ENCODE measurements at regions not wholly inside any gene's neighbourhood (a gene's known extent, or its start where the extent isn't known, plus 50 kb on each side); places are given as distances from the start of the nearest gene placed in this dataset.

DNA sequence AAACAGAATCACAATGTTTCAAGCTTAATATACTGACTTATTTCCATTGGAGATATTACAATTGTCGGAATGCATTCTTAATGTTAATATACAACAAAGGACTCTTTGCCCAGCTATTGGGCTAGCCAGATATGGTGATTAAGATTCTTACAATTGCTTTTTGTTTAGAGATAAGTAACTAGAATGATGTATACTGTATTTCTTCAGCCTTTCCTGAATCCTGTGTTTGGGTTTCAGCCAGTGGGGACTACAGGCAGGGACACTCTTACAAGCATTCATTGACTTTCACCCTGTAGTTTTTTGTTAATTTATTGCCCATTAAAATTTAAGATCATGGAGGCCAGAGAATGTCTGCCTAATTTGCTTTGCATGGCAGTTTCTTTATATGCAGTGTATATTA is 254.1 kb upstream of the TMEFF2 start (continued):
- no peak for TF ChIP-seq SUPT20H (IDR thresholded peaks at IDR 0.05; ENCODE audit: borderline replicate concordance, control insufficient read depth, low read depth, low read length)

DNA sequence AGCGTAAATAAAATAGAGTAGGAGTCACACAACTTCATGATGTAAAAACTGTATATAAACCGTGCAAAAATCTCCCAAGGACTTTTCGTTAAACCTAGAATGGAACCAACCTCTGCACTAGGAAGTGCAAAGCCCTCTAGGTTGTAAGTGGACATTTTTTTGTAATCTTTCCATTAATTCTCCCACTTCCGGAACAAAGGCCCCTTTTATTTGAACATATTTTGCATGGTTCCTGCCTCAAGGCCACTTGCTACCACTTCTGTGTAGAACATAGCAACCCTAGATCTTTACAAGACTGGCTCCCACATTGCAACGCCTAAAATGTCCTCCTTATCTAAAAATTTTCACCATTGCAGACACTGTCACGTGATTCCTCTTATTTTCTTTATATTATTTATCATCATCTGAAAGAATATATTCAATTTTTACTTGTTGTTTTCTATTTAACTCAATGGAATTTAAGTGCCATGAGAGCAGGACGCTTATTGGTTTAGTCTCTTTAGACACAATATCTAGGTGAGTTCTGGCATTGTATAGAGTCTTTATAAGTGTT is 249.6 kb upstream of the TMEFF2 start:
- RAD21 ChIA-PET (ENCODE audit: unreplicated experiment): no interaction called here

More for the DNA sequence above, 249.6 kb upstream of the TMEFF2 start:
- FAIRE-seq: no peak
- TF ChIP-seq, protein P1, sequence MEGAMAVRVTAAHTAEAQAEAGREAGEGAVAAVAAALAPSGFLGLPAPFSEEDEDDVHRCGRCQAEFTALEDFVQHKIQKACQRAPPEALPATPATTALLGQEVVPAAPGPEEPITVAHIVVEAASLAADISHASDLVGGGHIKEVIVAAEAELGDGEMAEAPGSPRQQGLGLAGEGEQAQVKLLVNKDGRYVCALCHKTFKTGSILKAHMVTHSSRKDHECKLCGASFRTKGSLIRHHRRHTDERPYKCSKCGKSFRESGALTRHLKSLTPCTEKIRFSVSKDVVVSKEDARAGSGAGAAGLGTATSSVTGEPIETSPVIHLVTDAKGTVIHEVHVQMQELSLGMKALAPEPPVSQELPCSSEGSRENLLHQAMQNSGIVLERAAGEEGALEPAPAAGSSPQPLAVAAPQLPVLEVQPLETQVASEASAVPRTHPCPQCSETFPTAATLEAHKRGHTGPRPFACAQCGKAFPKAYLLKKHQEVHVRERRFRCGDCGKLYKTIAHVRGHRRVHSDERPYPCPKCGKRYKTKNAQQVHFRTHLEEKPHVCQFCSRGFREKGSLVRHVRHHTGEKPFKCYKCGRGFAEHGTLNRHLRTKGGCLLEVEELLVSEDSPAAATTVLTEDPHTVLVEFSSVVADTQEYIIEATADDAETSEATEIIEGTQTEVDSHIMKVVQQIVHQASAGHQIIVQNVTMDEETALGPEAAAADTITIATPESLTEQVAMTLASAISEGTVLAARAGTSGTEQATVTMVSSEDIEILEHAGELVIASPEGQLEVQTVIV (IDR thresholded peaks at IDR 0.05; ENCODE audit: borderline replicate concordance, partially characterized antibody): no peak
- TF ChIP-seq, protein P2, sequence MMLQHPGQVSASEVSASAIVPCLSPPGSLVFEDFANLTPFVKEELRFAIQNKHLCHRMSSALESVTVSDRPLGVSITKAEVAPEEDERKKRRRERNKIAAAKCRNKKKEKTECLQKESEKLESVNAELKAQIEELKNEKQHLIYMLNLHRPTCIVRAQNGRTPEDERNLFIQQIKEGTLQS (IDR thresholded peaks at IDR 0.05; ENCODE audit: borderline replicate concordance, extremely low read depth, low read depth, low read length): no peak
- TF ChIP-seq KAT2A (conservative IDR thresholded peaks at IDR 0.05; ENCODE audit: control insufficient read depth, low read depth, low read length): no peak
- no peak for TF ChIP-seq CREB1 (IDR thresholded peaks at IDR 0.05; ENCODE audit: low read depth)
- 2% methylated on average over 7 of the region's 7 CpGs for WGBS (ENCODE audit: insufficient coverage, insufficient replicate concordance, low lambda C conversion rate, missing lambda C conversion rate)
- no peak overlapping the region for H3K9ac ChIP-seq (ENCODE audit: control insufficient read depth, insufficient read depth, low read length)
- H3K9me3 ChIP-seq (replicated peaks; ENCODE audit: control insufficient read depth, insufficient read depth, low read length): no peaks in the 10 kb centered on the region
- no peak overlapping the region for H3K4me3 ChIP-seq
- SMC1A ChIA-PET (ENCODE audit: uncharacterized antibody, unreplicated experiment): no interaction called here
- CTCF ChIA-PET: no interaction called here
- ATAC-seq: no peak
- intact Hi-C loops (cut with micrococcal nuclease; ENCODE audit: unreplicated experiment) (no loop called here), in situ Hi-C loops (cut with MboI) (no loop called here)
- H3K36me3 ChIP-seq (ENCODE audit: control insufficient read depth in 2 of 2, insufficient read depth in 2 of 2, low read length in 1 of 2): no peaks in the 10 kb centered on the region
- no peak for DNase-seq (ENCODE audit: low read depth, low spot score)
- POLR2A ChIA-PET: no interaction called here
- H3K27ac ChIP-seq (ENCODE audit: control insufficient read depth, insufficient read depth): no peak overlapping the region
- H2AFZ ChIP-seq (ENCODE audit: control insufficient read depth, low read depth, low read length): no peak overlapping the region
- H3K79me2 ChIP-seq (ENCODE audit: control insufficient read depth, insufficient read depth, low read length): no peaks in the 10 kb centered on the region
- H3K4me1 ChIP-seq (ENCODE audit: control insufficient read depth, insufficient read depth, low read length): no peaks in the 10 kb centered on the region
- H3K27me3 ChIP-seq (replicated peaks in 1 of 2; ENCODE audit: control insufficient read depth in 2 of 2, insufficient read depth in 2 of 2, low read length in 1 of 2): no peaks in the 10 kb centered on the region
- no TSS peak for BruUV-seq (replicated peaks)
- H3K4me2 ChIP-seq (ENCODE audit: control insufficient read depth, insufficient read depth): no peak overlapping the region
- no peaks in the 10 kb centered on the region for H4K20me1 ChIP-seq (ENCODE audit: control insufficient read depth, insufficient read depth)

All from GM12878 (cell line).